Neuron (in vitro differentiated cells): ENCODE measurements at regions not wholly inside any gene's neighbourhood (a gene's known extent, or its start where the extent isn't known, plus 50 kb on each side); places are given as distances from the start of the nearest gene placed in this dataset.
"Not testable (repeated sequence)": the region's sequence is repeated elsewhere in the genome, so short reads cannot be mapped to it uniquely, and the experiment has no call there.

ENCODE experiments used
- H2AFZ ChIP-seq: one replicate; pipeline ENCODE4 v1.6.1; 2013; ENCODE audit warnings: low read depth, mild to moderate bottlenecking, inconsistent platforms, low read length, moderate library complexity
- H3K27me3 ChIP-seq: one replicate; pipeline ENCODE4 v1.6.1; 2013; ENCODE audit warnings: low read length; ENCODE audit not compliant: insufficient read depth
- H3K36me3 ChIP-seq: one replicate; pipeline ENCODE4 v1.6.1; 2013; ENCODE audit warnings: low read length; ENCODE audit not compliant: insufficient read depth
- H3K4me1 ChIP-seq: one replicate; pipeline ENCODE4 v1.6.1; 2013; ENCODE audit warnings: low read length; ENCODE audit not compliant: insufficient read depth
- H3K4me3 ChIP-seq: 2 replicates; pipeline ENCODE4 v1.5.1; 2013; ENCODE audit warnings: mild to moderate bottlenecking, low read length, moderate library complexity
- H3K9me3 ChIP-seq: one replicate; pipeline ENCODE4 v1.6.1; 2013; ENCODE audit warnings: low read length

- H3K27me3 ChIP-seq: no peaks in the 10 kb centered on the region
- H2AFZ ChIP-seq: no peak overlapping the region
- no peaks in the 10 kb centered on the region for H3K36me3 ChIP-seq
- H3K9me3 ChIP-seq: no peaks in the 10 kb centered on the region
- H3K4me1 ChIP-seq: no peaks in the 10 kb centered on the region
- no peak overlapping the region for H3K4me3 ChIP-seq
These were observed 587.7 kb downstream of the C12orf50 start for GRCh38 chr12:87441511-87441910.

- Histone ChIP-seq H3K4me3 (no peak overlapping the region), H3K9me3 (no peaks in the 10 kb centered on the region), H3K4me1 (no peaks in the 10 kb centered on the region), H3K36me3 (no peaks in the 10 kb centered on the region), H3K27me3 (no peaks in the 10 kb centered on the region), H2AFZ (no peak overlapping the region)
These were observed 589.0 kb downstream of the C12orf50 start for GRCh38 chr12:87439990-87440827.

- no peaks in the 10 kb centered on the region for H3K36me3 ChIP-seq
- no peak overlapping the region for H3K4me3 ChIP-seq
- no peaks in the 10 kb centered on the region for H3K27me3 ChIP-seq
- no peaks in the 10 kb centered on the region for H3K9me3 ChIP-seq
- H3K4me1 ChIP-seq: no peaks in the 10 kb centered on the region
- H2AFZ ChIP-seq: no peak overlapping the region
These were observed 598.8 kb downstream of the C12orf50 start for GRCh38 chr12:87430444-87430843.

- Histone ChIP-seq H3K4me1 (no peaks in the 10 kb centered on the region), H3K9me3 (no peaks in the 10 kb centered on the region), H3K4me3 (no peak overlapping the region), H2AFZ (no peak overlapping the region), H3K36me3 (no peaks in the 10 kb centered on the region), H3K27me3 (no peaks in the 10 kb centered on the region)
These were observed 600.4 kb downstream of the C12orf50 start for GRCh38 chr12:87428701-87429277.

DNA sequence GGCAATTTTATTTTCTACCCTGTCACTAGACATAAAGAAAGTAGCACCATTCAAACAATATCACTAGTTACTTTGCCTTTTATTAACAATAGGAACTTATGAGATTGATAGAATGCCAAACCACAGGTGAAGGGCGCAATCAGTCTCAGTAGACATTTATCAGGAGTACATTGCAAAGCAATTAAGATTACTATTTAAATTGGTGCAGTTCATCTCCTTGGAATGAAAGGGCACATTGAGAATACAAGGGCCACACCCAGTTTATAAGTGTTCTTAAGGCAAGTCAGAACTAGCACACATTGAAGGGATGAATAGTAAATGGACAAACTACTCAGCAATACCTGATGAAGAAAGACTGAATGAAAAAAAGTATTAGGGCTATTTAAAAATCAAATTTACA is 601.4 kb downstream of the C12orf50 start:
- Histone ChIP-seq H3K4me1 (no peaks in the 10 kb centered on the region), H3K27me3 (no peaks in the 10 kb centered on the region), H3K9me3 (no peaks in the 10 kb centered on the region), H3K36me3 (no peaks in the 10 kb centered on the region), H2AFZ (no peak overlapping the region), H3K4me3 (no peak overlapping the region)

- H3K9me3 ChIP-seq: no peaks in the 10 kb centered on the region
- H3K4me3 ChIP-seq: no peak overlapping the region
- no peaks in the 10 kb centered on the region for H3K36me3 ChIP-seq
- no peaks in the 10 kb centered on the region for H3K4me1 ChIP-seq
- H3K27me3 ChIP-seq: no peaks in the 10 kb centered on the region
- no peak overlapping the region for H2AFZ ChIP-seq
These were observed 603.2 kb downstream of the C12orf50 start for GRCh38 chr12:87425942-87426554.

DNA sequence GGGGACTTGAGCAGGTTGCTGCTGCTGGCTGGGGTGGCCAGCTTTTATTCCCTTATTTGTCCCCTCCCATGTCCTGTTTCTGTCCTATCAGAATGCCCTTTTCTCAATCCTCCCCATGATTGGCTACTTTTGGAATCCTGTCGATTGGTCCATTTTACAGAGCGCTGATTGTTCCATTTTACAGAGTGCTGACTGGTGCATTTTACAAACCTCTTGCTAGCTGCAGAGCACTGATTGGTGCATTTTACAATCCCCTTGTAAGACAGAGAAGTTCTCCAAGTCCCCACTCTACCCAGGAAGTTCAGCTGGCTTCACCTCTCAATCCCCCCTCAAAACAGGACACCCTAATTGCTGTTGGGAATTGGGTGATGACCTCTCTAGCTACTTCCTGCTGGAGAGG is 608.0 kb downstream of the C12orf50 start:
- H3K4me3 ChIP-seq, H2AFZ ChIP-seq, H3K4me1 ChIP-seq, H3K27me3 ChIP-seq, H3K9me3 ChIP-seq, H3K36me3 ChIP-seq: not testable (repeated sequence)

GRCh38 chr12:87413784-87414183 is 615.4 kb downstream of the C12orf50 start:
- Histone ChIP-seq H3K36me3 (no peaks in the 10 kb centered on the region), H2AFZ (no peak overlapping the region), H3K9me3 (no peaks in the 10 kb centered on the region), H3K4me1 (no peaks in the 10 kb centered on the region), H3K27me3 (no peaks in the 10 kb centered on the region), H3K4me3 (no peak overlapping the region)

DNA sequence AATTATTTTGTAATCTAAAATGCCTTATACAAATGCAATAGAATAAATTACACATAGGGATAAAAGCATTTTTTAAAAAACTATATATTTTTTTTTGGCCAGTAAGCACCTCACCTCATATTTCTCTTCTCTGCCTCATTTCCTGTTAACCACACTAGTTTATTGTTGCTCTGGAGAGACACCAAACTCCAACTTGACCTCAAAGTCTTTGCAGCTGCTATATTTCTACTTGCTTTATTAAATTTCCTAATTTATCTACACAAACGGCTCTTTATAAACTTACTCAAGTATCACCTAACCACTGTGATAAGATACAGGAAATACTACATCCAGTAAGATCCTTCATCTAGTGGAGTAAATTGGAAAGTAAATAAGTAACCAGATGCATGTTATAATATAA is 622.3 kb downstream of the C12orf50 start:
- H3K4me1 ChIP-seq: no peaks in the 10 kb centered on the region
- H3K9me3 ChIP-seq: no peaks in the 10 kb centered on the region
- no peak overlapping the region for H3K4me3 ChIP-seq
- no peaks in the 10 kb centered on the region for H3K36me3 ChIP-seq
- no peak overlapping the region for H2AFZ ChIP-seq
- H3K27me3 ChIP-seq: no peaks in the 10 kb centered on the region

DNA sequence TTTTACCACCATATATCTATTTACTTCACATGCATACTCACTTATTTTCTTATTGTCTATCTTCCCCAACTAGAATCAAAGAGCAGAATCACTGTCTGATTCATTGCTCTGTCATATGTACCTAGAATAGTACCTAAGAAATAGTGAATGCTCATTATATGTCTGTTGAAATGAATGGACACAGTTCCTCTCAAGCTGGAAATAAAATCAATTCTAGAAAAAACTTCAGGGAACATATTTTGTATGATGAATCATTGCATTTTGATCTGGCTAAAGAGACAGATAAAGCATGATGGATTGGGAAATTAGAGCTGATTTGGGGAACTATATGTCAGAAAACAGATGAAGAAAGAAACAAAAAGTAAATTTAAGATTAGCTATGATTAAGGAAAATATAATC is 623.3 kb downstream of the C12orf50 start:
- no peak overlapping the region for H3K4me3 ChIP-seq
- no peaks in the 10 kb centered on the region for H3K36me3 ChIP-seq
- H2AFZ ChIP-seq: no peak overlapping the region
- no peaks in the 10 kb centered on the region for H3K4me1 ChIP-seq
- H3K9me3 ChIP-seq: no peaks in the 10 kb centered on the region
- H3K27me3 ChIP-seq: no peaks in the 10 kb centered on the region

GRCh38 chr12:87394168-87394567 is 635.0 kb downstream of the C12orf50 start:
- H3K4me3 ChIP-seq, H3K4me1 ChIP-seq, H3K36me3 ChIP-seq, H3K9me3 ChIP-seq, H2AFZ ChIP-seq, H3K27me3 ChIP-seq: not testable (repeated sequence)

- H2AFZ ChIP-seq: no peak overlapping the region
- H3K36me3 ChIP-seq: no peaks in the 10 kb centered on the region
- no peaks in the 10 kb centered on the region for H3K9me3 ChIP-seq
- H3K4me1 ChIP-seq: no peaks in the 10 kb centered on the region
- H3K27me3 ChIP-seq: no peaks in the 10 kb centered on the region
- no peak overlapping the region for H3K4me3 ChIP-seq
These were observed 640.8 kb downstream of the C12orf50 start for GRCh38 chr12:87388376-87388775.

- H3K4me1 ChIP-seq: no peaks in the 10 kb centered on the region
- no peak overlapping the region for H3K4me3 ChIP-seq
- H3K36me3 ChIP-seq: no peaks in the 10 kb centered on the region
- no peaks in the 10 kb centered on the region for H3K27me3 ChIP-seq
- H2AFZ ChIP-seq: no peak overlapping the region
- no peaks in the 10 kb centered on the region for H3K9me3 ChIP-seq
These were observed 643.9 kb downstream of the C12orf50 start for GRCh38 chr12:87385322-87385721.
